GM12891 (cell line): ENCODE measurements at regions not wholly inside any gene's neighbourhood (a gene's known extent, or its start where the extent isn't known, plus 50 kb on each side); places are given as distances from the start of the nearest gene placed in this dataset.

Source experiments
- POLR2A ChIP-seq: IDR thresholded peaks from 2 replicates; pipeline ENCODE4 v1.6.1; 2011; ENCODE audit warnings: low read depth, low read length, control low read depth
- POLR2AphosphoS5 ChIP-seq: IDR thresholded peaks from 2 replicates; pipeline ENCODE4 v1.6.1; 2011; ENCODE audit warnings: low read depth, low read length, control low read depth
- POU2F2 ChIP-seq: IDR thresholded peaks from 2 replicates; pipeline ENCODE4 v1.6.1; 2011; ENCODE audit warnings: low read depth, mild to moderate bottlenecking, control low read depth, low read length, moderate library complexity
- SPI1 ChIP-seq: IDR thresholded peaks from 2 replicates; pipeline ENCODE4 v1.6.1; 2011; ENCODE audit warnings: low read depth, low read length, control low read depth
- TAF1 ChIP-seq: IDR thresholded peaks from 2 replicates; pipeline ENCODE4 v1.6.1; 2011; ENCODE audit warnings: low read depth, low read length, control low read depth

DNA sequence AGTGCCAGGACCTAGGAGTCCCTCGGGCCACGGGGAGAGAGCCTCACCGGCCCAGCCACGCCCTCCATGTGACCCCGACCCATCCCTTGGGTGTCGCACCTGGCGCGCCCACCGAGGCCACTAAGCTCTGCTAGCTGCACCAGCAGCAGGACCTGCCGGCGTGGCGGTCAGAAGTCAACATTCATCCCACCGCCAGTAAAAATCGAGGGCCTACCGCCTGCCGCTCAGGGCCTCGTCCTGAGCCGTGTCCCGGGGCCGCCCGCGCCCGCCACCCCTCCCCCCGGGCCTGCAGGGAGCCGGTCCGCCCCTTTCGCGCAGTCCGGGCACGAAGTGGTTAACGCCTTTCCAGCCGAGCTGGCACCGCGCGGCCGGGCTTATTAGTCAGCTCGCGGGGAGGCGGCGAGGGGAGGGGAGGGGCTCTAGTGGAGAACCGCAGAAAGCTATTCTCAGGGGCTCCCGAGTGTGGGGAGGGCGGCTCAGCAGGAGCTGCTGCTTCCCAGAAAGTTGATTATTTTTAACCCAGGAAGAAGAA is 124.4 kb downstream of the C9orf50 start:
- TF ChIP-seq POLR2AphosphoS5 = no peak
- no peak for TF ChIP-seq POLR2A
- no peak for TF ChIP-seq TAF1
- no peak for TF ChIP-seq SPI1
- TF ChIP-seq POU2F2 = no peak
